IgD-negative memory B cell (primary cell): ENCODE measurements at regions not wholly inside any gene's neighbourhood (a gene's known extent, or its start where the extent isn't known, plus 50 kb on each side); places are given as distances from the start of the nearest gene placed in this dataset.
A peak's percentile ranks its signal among the peaks of the same experiment; 100 is the strongest.
"Not testable (repeated sequence)": the region's sequence is repeated elsewhere in the genome, so short reads cannot be mapped to it uniquely, and the experiment has no call there.

Experiments used
- H3K27ac Mint-ChIP-seq, 3 donors: one replicate each; pipeline ENCODE4 v1.8.0; 2020 to 2022; ENCODE audit warnings: mild to moderate bottlenecking in 3 of 3, mixed read lengths in 3 of 3, moderate library complexity in 1 of 3
- H3K27me3 Mint-ChIP-seq: one replicate; pipeline ENCODE4 v1.8.0; 2021; ENCODE audit warnings: mixed read lengths
- H3K36me3 Mint-ChIP-seq: one replicate; pipeline ENCODE4 v1.8.0; 2020; ENCODE audit warnings: mild to moderate bottlenecking, mixed read lengths
- H3K4me1 Mint-ChIP-seq, 3 donors: one replicate each; pipeline ENCODE4 v1.8.0; 2020 to 2022; ENCODE audit warnings: mixed read lengths in 3 of 3, mild to moderate bottlenecking in 1 of 3
- H3K4me3 Mint-ChIP-seq, 4 donors: one replicate each; pipeline ENCODE4 v1.8.0; 2020 to 2022; ENCODE audit warnings: mild to moderate bottlenecking in 4 of 4, mixed read lengths in 4 of 4, moderate library complexity in 3 of 4
- H3K9me3 Mint-ChIP-seq, 3 donors: one replicate each; pipeline ENCODE4 v1.8.0; 2020 to 2021; ENCODE audit warnings: mixed read lengths in 3 of 3, mild to moderate bottlenecking in 1 of 3

DNA sequence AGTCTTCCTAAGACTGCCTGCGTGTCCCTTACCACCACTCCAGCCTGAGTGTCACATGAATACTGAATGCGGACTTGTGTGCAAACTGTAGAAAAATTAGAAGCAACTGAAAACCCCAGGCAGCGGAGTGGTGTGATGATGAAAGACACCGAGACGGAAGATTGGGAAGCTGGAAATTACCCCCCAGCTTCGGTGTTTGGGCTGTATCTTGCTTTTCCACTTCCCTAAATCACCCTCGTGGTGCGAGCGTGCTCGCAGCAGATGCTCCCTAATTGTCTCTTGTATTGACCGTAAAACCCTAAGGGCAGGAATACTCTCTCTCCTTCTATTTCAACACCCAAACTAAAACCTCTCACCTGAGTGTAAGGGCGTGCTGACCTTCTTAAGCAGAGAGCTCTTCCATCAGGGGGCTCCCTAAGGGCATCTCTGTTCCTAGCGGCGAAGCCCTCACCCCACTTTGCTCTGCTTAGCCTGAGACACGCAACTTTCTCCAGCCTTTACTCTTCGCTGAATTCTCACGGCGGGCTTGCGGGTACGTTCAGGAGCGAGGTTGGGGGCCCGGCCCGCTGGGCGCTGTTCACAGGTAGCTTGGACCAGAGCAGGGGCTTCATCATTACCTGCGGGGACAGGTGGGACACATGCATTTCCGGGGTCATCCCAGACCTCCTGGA is 62.4 kb downstream of the CRYBB2 start:
- Mint-ChIP-seq H3K27ac (peak overlapping the region; percentile 64 to 88 (median 69)), H3K4me3 (peak overlapping the region; percentile 75 to 97 (median 87)), H3K27me3 (peaks cover 34% of the 10 kb centered on the region), H3K4me1 (peaks cover 10 to 35% (median 30%) of the 10 kb centered on the region in 3 donors), H3K9me3 (peaks cover 0 to 3% (median 0%) of the 10 kb centered on the region in 3 donors), H3K36me3 (peaks cover 2% of the 10 kb centered on the region)

DNA sequence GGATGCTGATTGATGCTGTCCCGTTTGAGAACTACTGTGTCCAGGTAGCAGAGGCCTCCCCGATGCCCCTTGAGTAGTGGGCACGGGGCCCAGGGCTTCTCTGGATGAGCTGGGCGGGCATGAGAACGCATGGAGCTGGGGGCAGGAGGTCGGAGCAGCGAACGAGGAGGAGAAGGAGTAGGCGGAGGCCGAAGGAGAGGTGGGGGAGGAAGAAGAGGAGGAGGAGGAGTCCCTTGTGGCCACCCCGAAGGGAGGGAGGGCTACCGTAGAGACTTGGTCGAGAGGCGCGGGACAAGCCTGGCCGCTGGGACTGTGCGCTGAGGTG is 62.9 kb downstream of the CRYBB2 start:
- H3K4me3 Mint-ChIP-seq, result peak overlapping the region; percentile 75 to 97 (median 87)
- peaks cover 0 to 3% (median 0%) of the 10 kb centered on the region in 3 donors for H3K9me3 Mint-ChIP-seq
- H3K27me3 Mint-ChIP-seq, result peaks cover 34% of the 10 kb centered on the region
- peak overlapping the region; percentile 47 to 88 (median 64) for H3K27ac Mint-ChIP-seq
- peaks cover 2% of the 10 kb centered on the region for H3K36me3 Mint-ChIP-seq
- H3K4me1 Mint-ChIP-seq, result peaks cover 10 to 35% (median 30%) of the 10 kb centered on the region in 3 donors

DNA sequence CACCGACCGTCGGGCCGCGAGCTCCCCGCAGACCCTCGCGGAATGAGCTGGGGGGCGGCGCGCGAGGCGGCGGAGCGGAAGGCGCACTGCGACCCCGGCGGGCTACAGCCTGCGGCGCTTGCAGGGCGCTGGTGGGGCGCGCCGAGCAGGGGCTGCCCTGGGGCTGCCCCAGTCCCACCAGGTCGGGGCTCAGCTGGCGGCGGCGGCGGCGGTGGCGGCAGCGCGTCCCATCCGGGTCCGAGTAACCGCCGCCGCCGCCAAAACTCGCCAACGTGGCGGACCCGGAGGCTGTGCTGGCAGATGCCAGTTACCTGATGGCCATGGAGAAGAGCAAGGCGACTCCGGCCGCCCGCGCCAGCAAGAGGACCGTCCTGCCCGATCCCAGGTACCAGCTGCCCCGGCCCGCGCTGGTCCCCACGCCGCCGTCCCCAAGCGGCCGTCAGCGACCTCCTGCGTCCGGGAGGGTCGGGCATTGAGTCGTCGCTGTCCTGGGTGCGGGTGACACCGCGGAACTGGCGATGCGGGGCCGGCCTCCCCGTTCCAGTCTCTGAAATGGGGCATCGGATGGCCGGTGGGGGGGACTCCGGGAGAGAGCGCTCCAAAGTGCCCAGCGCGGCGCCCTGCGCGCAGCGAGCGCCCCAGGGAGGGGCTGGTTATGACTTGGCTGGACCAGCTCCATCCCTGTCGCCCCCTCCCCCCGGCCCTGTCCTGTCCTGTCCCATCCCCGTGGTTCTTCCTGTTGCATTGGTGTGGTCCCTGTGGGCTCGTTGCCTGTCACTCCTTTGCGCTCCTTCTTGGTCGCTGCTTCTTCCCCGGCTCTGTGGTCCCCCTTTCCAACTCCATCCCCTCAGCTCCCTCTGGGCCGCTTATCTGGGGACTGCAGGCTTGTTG is 63.5 kb downstream of the CRYBB2 start:
- Mint-ChIP-seq H3K27ac (peak overlapping the region in 2 of 3 donors; percentile 43 to 83), H3K4me1 (peaks cover 10 to 35% (median 31%) of the 10 kb centered on the region in 3 donors)

DNA sequence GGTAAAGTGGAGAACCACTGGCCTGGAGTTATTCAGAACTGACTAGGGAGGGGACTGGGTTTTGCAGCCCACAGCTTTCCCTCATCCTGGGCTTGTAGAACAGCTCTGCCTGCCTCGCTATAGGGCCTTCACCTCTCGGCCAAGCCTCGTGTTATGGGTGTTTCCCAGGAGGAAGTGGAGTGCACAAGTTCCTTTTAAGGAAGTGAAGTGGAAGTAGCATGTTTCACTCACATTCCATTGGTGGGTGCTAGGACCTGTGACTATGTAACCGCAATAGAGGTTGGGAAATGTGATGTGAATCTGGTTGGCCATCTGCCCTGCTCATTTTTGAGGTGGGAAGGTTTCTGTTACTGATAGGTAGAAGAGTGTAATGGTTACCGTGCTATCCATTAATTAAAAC is 69.0 kb downstream of the CRYBB2 start:
- not testable (repeated sequence) for H3K27ac Mint-ChIP-seq, H3K4me3 Mint-ChIP-seq, H3K9me3 Mint-ChIP-seq, H3K36me3 Mint-ChIP-seq
- Mint-ChIP-seq H3K4me1 (peaks cover 5 to 13% (median 10%) of the 10 kb centered on the region in 3 donors), H3K27me3 (peaks cover 18% of the 10 kb centered on the region)

More for the DNA sequence above, 63.5 kb downstream of the CRYBB2 start:
- peaks cover 0 to 3% (median 0%) of the 10 kb centered on the region in 3 donors for H3K9me3 Mint-ChIP-seq
- peaks cover 34% of the 10 kb centered on the region for H3K27me3 Mint-ChIP-seq
- peaks cover 2% of the 10 kb centered on the region for H3K36me3 Mint-ChIP-seq
- H3K4me3 Mint-ChIP-seq, result peak overlapping the region; percentile 87 to 97 (median 95)

DNA sequence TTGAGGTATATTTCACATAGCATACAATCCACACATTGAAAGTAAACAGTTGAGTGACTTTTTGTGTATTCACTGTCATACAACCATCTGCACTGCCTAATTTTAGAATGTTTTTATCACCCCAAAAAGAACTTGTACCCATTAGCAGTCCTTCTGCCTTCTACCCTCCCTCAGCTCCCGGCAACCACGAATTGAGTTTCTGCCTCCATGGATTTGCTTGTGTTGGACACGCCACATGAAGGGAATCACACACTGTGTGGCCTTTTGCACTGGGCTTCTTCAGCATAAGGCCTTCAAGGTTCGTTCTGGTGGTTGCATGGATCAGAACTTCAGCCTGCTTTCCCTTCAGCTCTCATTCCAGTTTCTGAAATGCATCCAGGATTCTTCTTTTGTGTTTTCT is 82.5 kb downstream of the CRYBB2 start:
- not testable (repeated sequence) for H3K27me3 Mint-ChIP-seq, H3K4me1 Mint-ChIP-seq, H3K9me3 Mint-ChIP-seq, H3K4me3 Mint-ChIP-seq, H3K36me3 Mint-ChIP-seq, H3K27ac Mint-ChIP-seq

DNA sequence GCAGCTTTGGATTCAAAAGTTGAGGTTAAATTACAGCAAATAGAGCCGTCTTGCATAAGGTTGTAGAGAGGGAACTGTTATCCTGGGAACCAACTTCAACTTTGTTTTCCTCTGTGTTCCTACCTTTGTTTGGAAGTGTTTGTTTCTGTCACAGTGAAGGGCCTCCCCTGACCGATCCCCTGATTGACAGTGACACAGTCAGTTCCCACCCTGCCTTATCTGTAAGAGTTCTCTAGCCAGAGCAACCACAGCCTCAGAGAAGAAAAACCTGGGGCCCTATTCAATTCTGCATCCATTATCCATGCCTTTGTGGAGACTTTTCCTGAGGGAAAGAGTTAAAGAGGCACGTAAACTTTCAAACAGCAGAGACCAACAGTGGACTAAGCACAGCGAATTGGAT is 90.1 kb downstream of the CRYBB2 start:
- not testable (repeated sequence) for H3K36me3 Mint-ChIP-seq, H3K27ac Mint-ChIP-seq, H3K9me3 Mint-ChIP-seq, H3K4me3 Mint-ChIP-seq, H3K27me3 Mint-ChIP-seq, H3K4me1 Mint-ChIP-seq

DNA sequence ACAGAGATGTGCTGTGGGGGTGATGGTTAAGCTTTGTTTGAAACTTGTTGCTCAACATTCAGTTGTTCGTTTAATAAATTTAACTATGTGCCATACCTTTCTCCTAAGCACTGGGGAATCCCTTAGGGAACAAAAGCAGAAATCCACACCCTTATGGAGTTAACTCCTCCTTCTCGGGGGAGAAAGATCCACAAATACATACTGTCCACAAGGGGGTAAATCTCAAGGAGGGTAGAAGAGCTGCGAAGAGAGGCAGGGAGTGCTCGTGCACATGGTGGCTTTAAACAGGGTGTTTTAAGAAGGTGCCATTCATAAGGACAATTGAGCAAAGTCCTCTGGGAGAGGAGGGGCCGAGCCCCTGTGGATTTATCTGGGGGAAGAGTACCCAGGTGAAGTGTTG is 92.5 kb downstream of the CRYBB2 start:
- H3K36me3 Mint-ChIP-seq, H3K9me3 Mint-ChIP-seq, H3K4me3 Mint-ChIP-seq, H3K4me1 Mint-ChIP-seq, H3K27ac Mint-ChIP-seq, H3K27me3 Mint-ChIP-seq: not testable (repeated sequence)

DNA sequence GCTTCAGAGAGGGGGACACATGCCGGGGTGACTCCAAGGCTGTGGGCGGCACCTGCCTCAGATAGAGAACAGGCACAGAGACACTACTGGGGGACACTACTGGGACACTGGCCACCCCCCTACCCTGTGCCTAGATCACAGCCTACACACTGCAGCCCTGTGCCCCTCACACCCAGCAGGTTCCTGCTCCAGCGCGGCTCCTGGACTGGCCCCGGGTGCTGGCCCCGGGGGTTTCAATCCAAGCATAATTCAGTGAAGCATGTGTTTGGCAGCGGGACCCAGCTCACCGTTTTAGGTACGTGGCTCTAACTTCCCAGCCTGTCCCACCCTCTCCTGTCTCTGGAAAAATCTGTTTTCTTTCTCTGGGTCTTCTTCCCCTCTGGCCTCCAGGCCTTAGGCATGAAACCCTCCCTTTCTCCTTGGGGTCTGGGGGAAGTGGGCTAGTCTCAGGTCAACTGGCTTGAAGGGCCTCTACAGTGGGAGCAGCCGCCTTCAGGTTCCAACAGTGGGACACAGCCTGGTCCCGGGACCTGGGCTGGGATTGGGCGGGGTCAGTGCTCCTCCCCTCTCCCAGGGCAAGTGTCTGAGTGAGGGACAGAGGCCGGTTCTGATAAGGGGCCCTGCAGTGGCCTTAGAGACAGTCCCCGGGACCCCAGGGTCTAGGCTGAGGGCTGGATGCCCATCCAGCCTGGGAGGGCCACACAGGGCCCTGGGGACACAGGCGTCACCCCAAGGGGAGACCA is 98.8 kb downstream of the CRYBB2 start:
- peaks cover 4% of the 10 kb centered on the region for H3K36me3 Mint-ChIP-seq
- no peak overlapping the region for H3K27ac Mint-ChIP-seq
- H3K4me1 Mint-ChIP-seq, result peaks cover 0 to 1% (median 0%) of the 10 kb centered on the region in 3 donors
- no peaks in the 10 kb centered on the region for H3K27me3 Mint-ChIP-seq
- H3K9me3 Mint-ChIP-seq, result no peaks in the 10 kb centered on the region
- no peak overlapping the region for H3K4me3 Mint-ChIP-seq

DNA sequence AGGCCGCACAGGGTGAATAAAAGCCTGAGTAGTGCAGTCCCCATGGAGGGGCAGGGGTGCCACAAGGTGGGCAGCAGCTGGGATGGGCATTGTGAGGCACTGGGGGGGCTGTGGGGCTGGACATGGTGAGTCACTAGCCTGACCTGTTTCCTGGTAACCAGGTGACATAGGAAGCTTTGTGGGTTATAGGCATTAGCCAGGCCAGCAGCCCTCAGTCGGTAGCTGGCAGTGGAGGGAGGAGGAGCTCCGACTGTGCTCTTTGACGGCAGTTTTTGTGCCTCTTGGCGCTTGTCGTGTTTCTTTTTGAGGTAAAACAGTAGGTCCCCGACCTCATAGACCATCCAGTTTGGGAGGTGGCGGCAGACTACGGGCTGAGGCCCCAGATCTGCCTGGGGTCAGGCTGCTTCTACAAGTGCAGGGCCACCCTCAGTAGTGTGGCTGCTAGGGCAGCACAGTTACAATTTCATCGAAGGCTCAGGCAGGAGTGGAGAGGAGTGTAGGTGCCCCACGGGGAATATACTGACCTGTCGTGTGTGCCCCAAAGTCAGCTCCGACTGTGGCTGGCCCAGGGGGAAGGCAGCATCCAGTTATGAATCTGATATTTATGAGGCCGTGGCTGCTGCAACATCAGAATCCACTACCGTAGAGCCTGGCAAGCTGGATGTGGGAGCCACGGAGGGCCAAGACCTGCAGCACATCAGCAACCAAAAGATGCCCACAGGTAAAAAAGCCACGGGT is 107.7 kb downstream of the CRYBB2 start:
- Mint-ChIP-seq H3K27me3 (peaks cover 3% of the 10 kb centered on the region), H3K27ac (no peak overlapping the region), H3K9me3 (no peaks in the 10 kb centered on the region), H3K4me3 (no peak overlapping the region), H3K4me1 (peaks cover 0 to 4% (median 2%) of the 10 kb centered on the region in 3 donors), H3K36me3 (peaks cover 2% of the 10 kb centered on the region)

DNA sequence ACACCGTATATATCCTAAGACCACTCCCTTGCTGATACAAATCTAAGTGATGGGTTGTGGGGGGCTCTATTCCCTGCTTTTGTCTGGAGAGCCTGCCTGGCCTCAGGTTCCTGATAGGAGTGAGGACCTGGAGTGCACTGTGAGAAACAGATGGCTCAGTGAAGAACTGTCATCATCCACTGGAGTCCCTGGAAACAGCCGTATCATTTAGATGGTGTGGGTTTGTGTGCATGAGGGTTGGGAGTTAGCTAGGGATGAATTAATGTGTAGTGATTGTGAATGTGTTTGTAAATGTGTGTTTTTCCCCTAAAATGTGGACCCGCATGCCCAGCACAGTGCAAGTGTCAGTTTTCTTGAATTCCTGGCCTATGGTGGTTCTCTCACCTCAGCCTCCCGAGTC is 111.6 kb downstream of the CRYBB2 start:
- Mint-ChIP-seq H3K27ac (no peak overlapping the region), H3K4me3 (no peak overlapping the region), H3K9me3 (peaks cover 0 to 3% (median 0%) of the 10 kb centered on the region in 3 donors), H3K27me3 (peaks cover 3% of the 10 kb centered on the region), H3K36me3 (no peaks in the 10 kb centered on the region), H3K4me1 (peaks cover 0 to 3% (median 0%) of the 10 kb centered on the region in 3 donors)

DNA sequence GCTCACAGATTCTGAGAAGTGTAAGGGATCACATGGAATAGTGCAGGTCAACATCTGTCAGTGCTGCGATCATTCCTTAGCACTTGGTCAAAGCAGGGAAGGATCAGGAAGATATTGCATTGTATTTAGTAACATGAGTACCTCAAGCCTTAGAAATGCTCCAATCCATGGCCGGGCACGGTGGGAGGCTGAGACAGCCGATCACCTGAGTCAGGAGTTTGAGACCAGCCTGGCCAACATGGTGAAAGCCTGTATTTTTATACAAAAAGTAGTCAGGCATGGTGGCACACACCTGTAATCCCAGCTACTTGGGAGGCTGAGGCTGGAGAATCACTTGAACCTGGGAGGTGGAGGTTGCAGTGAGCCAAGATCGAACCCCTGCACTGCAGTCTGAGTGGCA is 112.5 kb downstream of the CRYBB2 start:
- H3K27me3 Mint-ChIP-seq, result not testable (repeated sequence)

DNA sequence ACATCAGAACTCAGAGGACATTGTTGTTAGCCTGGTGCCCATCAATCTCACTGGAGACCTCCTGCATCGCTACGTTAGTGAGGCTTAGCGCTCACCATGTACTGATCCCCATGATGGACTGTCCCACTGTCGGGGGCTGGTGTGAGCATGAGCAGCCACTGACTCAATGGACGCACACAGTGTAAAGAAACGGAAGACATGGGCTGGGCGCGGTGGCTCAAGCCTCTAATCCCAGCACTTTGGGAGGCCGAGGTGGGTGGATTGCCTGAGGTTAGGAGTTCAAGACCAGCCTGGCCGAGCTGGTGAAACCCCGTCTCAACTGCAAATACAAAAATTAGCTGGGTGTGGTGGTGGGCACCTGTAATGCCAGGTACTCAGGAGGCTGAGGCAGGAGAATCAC is 112.9 kb downstream of the CRYBB2 start:
- H3K27ac Mint-ChIP-seq, result no peak overlapping the region
- H3K4me3 Mint-ChIP-seq, result no peak overlapping the region
- H3K27me3 Mint-ChIP-seq, result no peaks in the 10 kb centered on the region
- H3K9me3 Mint-ChIP-seq, result peaks cover 0 to 3% (median 0%) of the 10 kb centered on the region in 3 donors
- H3K36me3 Mint-ChIP-seq, result no peaks in the 10 kb centered on the region
- peaks cover 0 to 4% (median 0%) of the 10 kb centered on the region in 3 donors for H3K4me1 Mint-ChIP-seq

More for the DNA sequence above, 112.5 kb downstream of the CRYBB2 start:
- H3K9me3 Mint-ChIP-seq, H3K36me3 Mint-ChIP-seq, H3K4me3 Mint-ChIP-seq, H3K4me1 Mint-ChIP-seq, H3K27ac Mint-ChIP-seq: not testable (repeated sequence)

DNA sequence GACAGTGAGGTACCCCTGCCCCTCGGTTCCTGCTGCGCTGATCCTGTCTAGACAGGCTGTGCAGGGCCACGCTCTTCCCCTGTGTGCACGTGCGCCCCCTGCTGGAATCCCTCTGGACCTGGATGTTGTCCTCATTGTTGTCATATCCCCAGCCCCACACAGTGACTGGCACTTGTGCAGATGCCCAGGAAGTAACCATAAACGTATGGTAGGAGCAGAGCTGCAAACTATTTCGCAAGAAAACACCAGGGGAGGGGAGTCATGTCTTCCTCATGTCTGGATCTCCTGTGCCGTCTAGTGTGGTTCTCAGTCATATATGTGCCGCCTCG is 114.7 kb downstream of the CRYBB2 start:
- Mint-ChIP-seq H3K27ac (no peak overlapping the region), H3K27me3 (no peaks in the 10 kb centered on the region), H3K4me1 (peaks cover 0 to 5% (median 0%) of the 10 kb centered on the region in 3 donors), H3K9me3 (peaks cover 0 to 8% (median 2%) of the 10 kb centered on the region in 3 donors), H3K36me3 (no peaks in the 10 kb centered on the region), H3K4me3 (no peak overlapping the region)

DNA sequence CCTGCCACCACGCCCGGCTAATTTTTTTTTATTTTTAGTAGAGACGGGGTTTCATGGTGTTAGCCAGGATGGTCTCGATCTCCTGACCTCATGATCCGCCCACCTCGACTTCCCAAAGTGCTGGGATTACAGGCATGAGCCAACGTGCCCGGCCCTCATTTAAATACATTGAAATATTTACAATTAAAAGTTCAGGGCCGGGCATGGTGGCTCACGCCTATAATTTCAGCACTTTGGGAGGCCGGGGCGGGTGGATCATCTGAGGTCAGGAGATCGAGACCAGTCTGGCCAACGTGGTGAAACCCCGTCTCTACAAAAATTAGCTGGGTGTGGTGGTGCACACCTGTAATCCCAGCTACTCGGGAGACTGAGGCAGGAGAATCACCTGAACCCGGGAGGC is 115.2 kb downstream of the CRYBB2 start:
- not testable (repeated sequence) for H3K27me3 Mint-ChIP-seq, H3K36me3 Mint-ChIP-seq, H3K9me3 Mint-ChIP-seq, H3K4me3 Mint-ChIP-seq, H3K27ac Mint-ChIP-seq, H3K4me1 Mint-ChIP-seq

DNA sequence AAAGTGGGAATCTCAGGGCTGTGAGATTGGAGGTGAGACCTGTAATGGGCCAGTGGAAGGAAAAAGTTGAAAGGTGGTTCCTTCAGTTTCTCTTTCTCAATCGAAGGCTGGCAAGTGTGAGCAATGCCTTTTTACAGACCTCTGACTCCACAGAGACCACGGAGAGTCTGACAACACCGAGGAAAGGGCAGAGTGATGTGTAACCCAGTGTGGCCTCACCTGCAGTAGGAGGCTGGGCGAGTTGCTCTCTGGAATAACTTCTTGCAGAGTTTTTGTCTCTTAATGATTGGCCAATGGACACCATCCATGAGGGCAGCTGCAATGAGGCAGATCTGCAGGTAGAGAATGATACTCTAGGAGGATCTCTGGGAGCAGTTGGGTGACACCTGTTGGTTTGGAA is 115.8 kb downstream of the CRYBB2 start:
- not testable (repeated sequence) for H3K4me3 Mint-ChIP-seq, H3K36me3 Mint-ChIP-seq, H3K27me3 Mint-ChIP-seq, H3K4me1 Mint-ChIP-seq, H3K27ac Mint-ChIP-seq, H3K9me3 Mint-ChIP-seq
